Keratinocyte (primary cell): ENCODE measurements at regions not wholly inside any gene's neighbourhood (a gene's known extent, or its start where the extent isn't known, plus 50 kb on each side); places are given as distances from the start of the nearest gene placed in this dataset.

Experiments used
- DNase-seq: peaks from one replicate; pipeline ENCODE4 v3.0.0-alpha.2; 2011; ENCODE audit warnings: low read depth, missing footprints, low spot score
- FAIRE-seq: peaks from 2 replicates; lab custom pipeline; 2011; peaks lifted over from hg19 to GRCh38; lab: Jason Lieb, UNC
- H2AFZ ChIP-seq: 2 replicates; pipeline ENCODE4 v1.6.0; 2012; ENCODE audit warnings: low read length, control low read depth, inconsistent platforms; ENCODE audit not compliant: control insufficient read depth
- H3K27ac ChIP-seq: 2 replicates; pipeline ENCODE4 v1.5.1; 2011; ENCODE audit warnings: low read length; ENCODE audit not compliant: control insufficient read depth, insufficient read depth
- H3K27me3 ChIP-seq: 3 replicates; pipeline ENCODE4 v1.6.0; 2011; ENCODE audit warnings: low read length; ENCODE audit not compliant: control insufficient read depth, insufficient read depth; ENCODE audit errors: extremely low read depth
- H3K36me3 ChIP-seq, 2 experiments: 2 replicates in 1 of 2; 3 replicates in 1 of 2; pipeline ENCODE4 v1.5.1; 2011; ENCODE audit warnings: low read length in 2 of 2, mild to moderate bottlenecking in 1 of 2; ENCODE audit not compliant: control insufficient read depth in 2 of 2, insufficient read depth in 2 of 2; ENCODE audit errors: extremely low read depth in 1 of 2
- H3K4me1 ChIP-seq: 3 replicates; pipeline ENCODE4 v1.5.1; 2011; ENCODE audit warnings: low read length; ENCODE audit not compliant: control insufficient read depth, insufficient read depth; ENCODE audit errors: extremely low read depth
- H3K4me2 ChIP-seq: 3 replicates; pipeline ENCODE4 v1.6.0; 2011; ENCODE audit warnings: low read depth, low read length; ENCODE audit not compliant: control insufficient read depth, insufficient read depth; ENCODE audit errors: extremely low read depth
- H3K4me3 ChIP-seq, 3 experiments: fragments of 200-600 bp in 1 of 3; sonication (generic) in 1 of 3; 2 replicates in 2 of 3; 3 replicates in 1 of 3; pipeline ENCODE4 v1.5.1; 2011 to 2016; ENCODE audit warnings: low read length in 3 of 3, mild to moderate bottlenecking in 3 of 3, control low read depth in 2 of 3, inconsistent platforms in 1 of 3, low read depth in 1 of 3, mixed read lengths in 1 of 3, mixed run types in 1 of 3, moderate library complexity in 1 of 3; ENCODE audit not compliant: control insufficient read depth in 2 of 3, insufficient read depth in 2 of 3; ENCODE audit errors: extremely low read depth in 1 of 3
- H3K79me2 ChIP-seq: 2 replicates; pipeline ENCODE4 v1.6.0; 2012; ENCODE audit warnings: low read length; ENCODE audit not compliant: control insufficient read depth, insufficient read depth
- H3K9ac ChIP-seq: 3 replicates; pipeline ENCODE4 v1.6.0; 2011; ENCODE audit warnings: low read length; ENCODE audit not compliant: control insufficient read depth, insufficient read depth; ENCODE audit errors: extremely low read depth
- H3K9me1 ChIP-seq: 3 replicates; pipeline ENCODE4 v1.6.0; 2011; ENCODE audit warnings: low read length; ENCODE audit not compliant: control insufficient read depth, insufficient read depth; ENCODE audit errors: extremely low read depth
- H3K9me3 ChIP-seq: 2 replicates; pipeline ENCODE4 v1.5.1; 2012; ENCODE audit warnings: low read depth, low read length; ENCODE audit not compliant: control insufficient read depth
- H4K20me1 ChIP-seq: 3 replicates; pipeline ENCODE4 v1.6.0; 2011; ENCODE audit warnings: low read length; ENCODE audit not compliant: control insufficient read depth, insufficient read depth; ENCODE audit errors: extremely low read depth
- EZH2 ChIP-seq: IDR thresholded peaks from one replicate; pipeline ENCODE4 v1.6.1; 2012; ENCODE audit warnings: inconsistent platforms, mild to moderate bottlenecking, low read length, moderate library complexity
- dilution Hi-C: fragments of 300-500 bp; cut with MboI; formaldehyde crosslinking; loops from one replicate; pipeline ENCODE4 v1.7.0; 2020; ENCODE audit warnings: low sequenced_read_pairs; ENCODE audit not compliant: extremely low pct_ligation_motif_present
- TF ChIP-seq, protein P1 (sequence below), 3 experiments: IDR thresholded peaks in 1 of 3; conservative IDR thresholded peaks in 1 of 3; optimal IDR thresholded peaks in 1 of 3; 2 replicates in 2 of 3; 3 replicates in 1 of 3; pipeline versions ENCODE3 to v1.5.1; 2011; ENCODE audit warnings: low read length in 3 of 3, mild to moderate bottlenecking in 3 of 3, moderate library complexity in 2 of 3, control low read depth in 1 of 3, inconsistent platforms in 1 of 3; ENCODE audit not compliant: insufficient read depth in 2 of 3; ENCODE audit errors: extremely low read depth in 1 of 3

DNA sequence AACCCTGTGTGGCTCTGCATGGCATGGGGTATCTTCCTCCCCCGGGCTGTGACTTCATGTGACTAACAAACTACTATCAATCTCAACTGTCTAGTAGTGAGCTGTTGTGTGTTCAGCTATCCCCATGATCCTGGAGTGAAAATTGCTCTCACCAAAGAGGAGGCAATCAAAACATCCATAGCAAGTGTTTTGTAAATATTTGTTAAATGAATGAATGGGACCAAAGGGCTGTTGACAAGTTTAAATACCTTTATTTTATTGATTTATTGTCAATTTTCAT, 138.1 kb upstream of the CPM start:
- Histone ChIP-seq H3K9me1 (no peaks in the 10 kb centered on the region), H3K9ac (no peak overlapping the region), H3K27me3 (no peaks in the 10 kb centered on the region), H3K4me3 (no peak overlapping the region), H3K27ac (no peak overlapping the region), H3K4me1 (peaks cover 20% of the 10 kb centered on the region), H3K4me2 (no peak overlapping the region), H3K79me2 (no peaks in the 10 kb centered on the region), H3K36me3 (no peaks in the 10 kb centered on the region), H2AFZ (no peak overlapping the region), H4K20me1 (no peaks in the 10 kb centered on the region), H3K9me3 (no peaks in the 10 kb centered on the region)
- DNase-seq (no peak), FAIRE-seq (no peak)
- TF ChIP-seq, protein P1, sequence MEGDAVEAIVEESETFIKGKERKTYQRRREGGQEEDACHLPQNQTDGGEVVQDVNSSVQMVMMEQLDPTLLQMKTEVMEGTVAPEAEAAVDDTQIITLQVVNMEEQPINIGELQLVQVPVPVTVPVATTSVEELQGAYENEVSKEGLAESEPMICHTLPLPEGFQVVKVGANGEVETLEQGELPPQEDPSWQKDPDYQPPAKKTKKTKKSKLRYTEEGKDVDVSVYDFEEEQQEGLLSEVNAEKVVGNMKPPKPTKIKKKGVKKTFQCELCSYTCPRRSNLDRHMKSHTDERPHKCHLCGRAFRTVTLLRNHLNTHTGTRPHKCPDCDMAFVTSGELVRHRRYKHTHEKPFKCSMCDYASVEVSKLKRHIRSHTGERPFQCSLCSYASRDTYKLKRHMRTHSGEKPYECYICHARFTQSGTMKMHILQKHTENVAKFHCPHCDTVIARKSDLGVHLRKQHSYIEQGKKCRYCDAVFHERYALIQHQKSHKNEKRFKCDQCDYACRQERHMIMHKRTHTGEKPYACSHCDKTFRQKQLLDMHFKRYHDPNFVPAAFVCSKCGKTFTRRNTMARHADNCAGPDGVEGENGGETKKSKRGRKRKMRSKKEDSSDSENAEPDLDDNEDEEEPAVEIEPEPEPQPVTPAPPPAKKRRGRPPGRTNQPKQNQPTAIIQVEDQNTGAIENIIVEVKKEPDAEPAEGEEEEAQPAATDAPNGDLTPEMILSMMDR (optimal IDR thresholded peaks at IDR 0.05 in 1 of 3, IDR thresholded peaks at IDR 0.05 in 1 of 3, conservative IDR thresholded peaks at IDR 0.05 in 1 of 3; ENCODE audit: extremely low read depth in 1 of 3, insufficient read depth in 2 of 3, low read length in 3 of 3), result no peak
- TF ChIP-seq EZH2, result no peak
- dilution Hi-C loops, result no loop called here

DNA sequence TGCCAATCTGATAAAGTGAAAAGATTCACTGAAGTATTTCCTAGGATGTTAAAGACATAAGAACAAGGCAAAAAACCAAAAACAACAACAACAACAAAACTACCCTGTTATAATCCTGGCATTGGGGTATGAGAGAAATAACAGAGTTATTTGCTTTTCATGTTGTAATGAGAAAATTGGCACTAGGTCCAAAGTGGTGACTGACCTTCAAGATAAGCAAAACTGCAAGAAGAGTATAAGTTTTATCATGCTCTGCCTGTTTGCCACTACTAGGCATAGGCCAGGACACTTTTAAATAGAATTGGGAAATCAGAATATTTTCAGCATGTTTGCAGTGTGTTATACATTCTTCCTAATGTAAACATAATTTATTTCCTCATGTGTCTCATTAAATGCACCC, 140.1 kb upstream of the CPM start:
- TF ChIP-seq, protein P1 (optimal IDR thresholded peaks at IDR 0.05 in 1 of 3, IDR thresholded peaks at IDR 0.05 in 1 of 3, conservative IDR thresholded peaks at IDR 0.05 in 1 of 3; ENCODE audit: extremely low read depth in 1 of 3, insufficient read depth in 2 of 3, low read length in 3 of 3), result no peak
- TF ChIP-seq EZH2, result no peak
- H3K4me2 ChIP-seq, result no peak overlapping the region
- H4K20me1 ChIP-seq, result no peaks in the 10 kb centered on the region
- no peaks in the 10 kb centered on the region for H3K27me3 ChIP-seq
- H3K4me1 ChIP-seq, result peaks cover 12% of the 10 kb centered on the region
- dilution Hi-C loops, result no loop called here
- H3K4me3 ChIP-seq, result no peak overlapping the region
- H3K9me1 ChIP-seq, result no peaks in the 10 kb centered on the region
- H3K36me3 ChIP-seq, result no peaks in the 10 kb centered on the region
- H3K27ac ChIP-seq, result no peak overlapping the region
- no peak for DNase-seq
- FAIRE-seq, result no peak
- H3K79me2 ChIP-seq, result no peaks in the 10 kb centered on the region
- H3K9me3 ChIP-seq, result no peaks in the 10 kb centered on the region
- H3K9ac ChIP-seq, result no peak overlapping the region
- no peak overlapping the region for H2AFZ ChIP-seq
